ENCODE measurements at regions not wholly inside any gene's neighbourhood (a gene's known extent, or its start where the extent isn't known, plus 50 kb on each side); places are given as distances from the start of the nearest gene placed in this dataset.

GRCh38 chr4:62709618-62710252, 1509.6 kb downstream of the ADGRL3 start:
- DNase-seq (ENCODE audit: low spot score in 2 of 2): no peak
- no peak overlapping the region for H3K27ac ChIP-seq
- TF ChIP-seq POLR2A (IDR thresholded peaks at IDR 0.05): no peak
- TF ChIP-seq CTCF (IDR thresholded peaks at IDR 0.05): peak in 2 of 3 donors; percentile 27 to 29
- no peak for TF ChIP-seq POLR2AphosphoS5 (IDR thresholded peaks at IDR 0.05)
- H3K36me3 ChIP-seq: no peaks in the 10 kb centered on the region
- no peaks in the 10 kb centered on the region for H3K9me3 ChIP-seq
- H3K27me3 ChIP-seq: no peaks in the 10 kb centered on the region
- H3K4me3 ChIP-seq: peak overlapping the region in 1 of 3 donors; percentile 34
- intact Hi-C loops (cut with DNase I; ENCODE audit: low total_unique reads): no loop called here
- no peaks in the 10 kb centered on the region for H3K4me1 ChIP-seq

GRCh38 chr4:62706423-62706822, 1506.3 kb downstream of the ADGRL3 start:
- Histone ChIP-seq H3K27ac (no peak overlapping the region), H3K36me3 (no peaks in the 10 kb centered on the region), H3K4me3 (no peak overlapping the region), H3K4me1 (no peaks in the 10 kb centered on the region), H3K27me3 (no peaks in the 10 kb centered on the region), H3K9me3 (no peaks in the 10 kb centered on the region)
- intact Hi-C loops (cut with DNase I; ENCODE audit: low total_unique reads): no loop called here
- no peak for DNase-seq (ENCODE audit: low spot score in 2 of 2)
- TF ChIP-seq CTCF (IDR thresholded peaks at IDR 0.05): no peak
- TF ChIP-seq POLR2A (IDR thresholded peaks at IDR 0.05): no peak
- TF ChIP-seq POLR2AphosphoS5 (IDR thresholded peaks at IDR 0.05): no peak

- Histone ChIP-seq H3K36me3 (no peaks in the 10 kb centered on the region), H3K4me3 (no peak overlapping the region), H3K9me3 (no peaks in the 10 kb centered on the region), H3K27ac (no peak overlapping the region), H3K27me3 (no peaks in the 10 kb centered on the region), H3K4me1 (no peaks in the 10 kb centered on the region)
- intact Hi-C loops (cut with DNase I; ENCODE audit: low total_unique reads): no loop called here
- DNase-seq (ENCODE audit: low spot score in 2 of 2): no peak
- TF ChIP-seq POLR2AphosphoS5 (IDR thresholded peaks at IDR 0.05) (no peak), CTCF (IDR thresholded peaks at IDR 0.05) (no peak)
Measured at GRCh38 chr4:62683799-62684566, 1483.9 kb downstream of the ADGRL3 start.

- TF ChIP-seq POLR2A (IDR thresholded peaks at IDR 0.05) (no peak), POLR2AphosphoS5 (IDR thresholded peaks at IDR 0.05) (no peak), CTCF (IDR thresholded peaks at IDR 0.05) (no peak)
- Histone ChIP-seq H3K4me3 (no peak overlapping the region), H3K9me3 (no peaks in the 10 kb centered on the region), H3K27me3 (no peaks in the 10 kb centered on the region), H3K36me3 (no peaks in the 10 kb centered on the region), H3K4me1 (no peaks in the 10 kb centered on the region), H3K27ac (no peak overlapping the region)
- no peak for DNase-seq (ENCODE audit: low spot score in 2 of 2)
- intact Hi-C loops (cut with DNase I; ENCODE audit: low total_unique reads): no loop called here
Measured at GRCh38 chr4:62676962-62677361, 1476.8 kb downstream of the ADGRL3 start.

GRCh38 chr4:62670514-62670913, 1470.4 kb downstream of the ADGRL3 start:
- intact Hi-C loops (cut with DNase I; ENCODE audit: low total_unique reads): no loop called here
- Histone ChIP-seq H3K4me3 (no peak overlapping the region), H3K4me1 (no peaks in the 10 kb centered on the region), H3K27me3 (no peaks in the 10 kb centered on the region), H3K36me3 (no peaks in the 10 kb centered on the region), H3K9me3 (no peaks in the 10 kb centered on the region), H3K27ac (no peak overlapping the region)
- TF ChIP-seq POLR2A (IDR thresholded peaks at IDR 0.05) (no peak), POLR2AphosphoS5 (IDR thresholded peaks at IDR 0.05) (no peak), CTCF (IDR thresholded peaks at IDR 0.05) (no peak)
- DNase-seq (ENCODE audit: low spot score in 2 of 2): no peak
